Kidney (tissue), 13 donors: ENCODE measurements at regions not wholly inside any gene's neighbourhood (a gene's known extent, or its start where the extent isn't known, plus 50 kb on each side); places are given as distances from the start of the nearest gene placed in this dataset.
"Not testable (repeated sequence)": the region's sequence is repeated elsewhere in the genome, so short reads cannot be mapped to it uniquely, and the experiment has no call there.

Source experiments
- DNase-seq, 5 donors: peaks; one replicate each; pipeline ENCODE4 v3.0.0-alpha.2; 2013 to 2020
- FAIRE-seq: peaks from 2 replicates; lab custom pipeline; 2012; peaks lifted over from hg19 to GRCh38; lab: Jason Lieb, UNC
- H3K27ac ChIP-seq, 2 donors: one replicate each; pipeline ENCODE4 v1.7.0; 2013; ENCODE audit warnings: low read depth in 2 of 2, low read length in 2 of 2, inconsistent platforms in 1 of 2
- H3K27me3 ChIP-seq: one replicate; pipeline ENCODE4 v1.7.1; 2013; ENCODE audit warnings: low read length, inconsistent platforms; ENCODE audit not compliant: control insufficient read depth, insufficient read depth
- H3K36me3 ChIP-seq, 3 donors: one replicate each; pipeline versions ENCODE4 v1.7.0 to v1.7.1; 2013; ENCODE audit warnings: low read length in 3 of 3, control low read depth in 1 of 3, inconsistent platforms in 1 of 3; ENCODE audit not compliant: insufficient read depth in 3 of 3, control insufficient read depth in 2 of 3
- H3K4me1 ChIP-seq, 3 donors: one replicate each; pipeline versions ENCODE4 v1.7.0 to v1.7.1; 2013; ENCODE audit warnings: low read length in 3 of 3, inconsistent platforms in 1 of 3, low read depth in 1 of 3; ENCODE audit not compliant: control insufficient read depth in 2 of 3, insufficient read depth in 2 of 3
- H3K4me3 ChIP-seq, 3 donors: one replicate each; pipeline versions ENCODE4 v1.7.0 to v1.8.1; 2013; ENCODE audit warnings: low read length in 3 of 3, control low read depth in 1 of 3, inconsistent platforms in 1 of 3
- H3K9ac ChIP-seq, 3 donors: one replicate each; pipeline versions ENCODE4 v1.7.0 to v1.7.1; 2013; ENCODE audit warnings: low read length in 3 of 3, control low read depth in 1 of 3, inconsistent platforms in 1 of 3
- H3K9me3 ChIP-seq, 3 donors: one replicate each; pipeline versions ENCODE4 v1.7.0 to v1.7.1; 2013; ENCODE audit warnings: low read length in 3 of 3, control low read depth in 1 of 3, inconsistent platforms in 1 of 3; ENCODE audit not compliant: control insufficient read depth in 2 of 3, insufficient read depth in 1 of 3
- CTCF ChIP-seq: IDR thresholded peaks from 3 replicates; pipeline ENCODE4 v1.5.1; 2012; ENCODE audit warnings: mild to moderate bottlenecking, moderate library complexity, borderline replicate concordance; ENCODE audit not compliant: insufficient read depth; ENCODE audit errors: extremely low read depth
- intact Hi-C: fragments of 100-400 bp; cut with DNase I; formaldehyde crosslinking; loops from one replicate; pipeline ENCODE4 v1.11.1; 2022
- donor health status: control.
- donor health status: control.
- donor health status: control.
- donor health status: control.
- donor health status: control.
- donor health status: DM: yes; HTN: yes; CAD: no.
- donor health status: Normal renal cell carcinoma (clear cell type).

GRCh38 chr1:234826352-234826751, 216.4 kb upstream of the IRF2BP2 start:
- TF ChIP-seq CTCF: no peak
- H3K9ac ChIP-seq: no peak overlapping the region
- FAIRE-seq (no peak), DNase-seq (peak in 2 of 5 donors; percentile 15 to 59)
- H3K27ac ChIP-seq: no peak overlapping the region
- no peaks in the 10 kb centered on the region for H3K27me3 ChIP-seq
- intact Hi-C loops: no loop called here
- no peaks in the 10 kb centered on the region for H3K4me1 ChIP-seq
- H3K4me3 ChIP-seq: no peak overlapping the region
- no peaks in the 10 kb centered on the region for H3K36me3 ChIP-seq
- H3K9me3 ChIP-seq: no peaks in the 10 kb centered on the region

DNA sequence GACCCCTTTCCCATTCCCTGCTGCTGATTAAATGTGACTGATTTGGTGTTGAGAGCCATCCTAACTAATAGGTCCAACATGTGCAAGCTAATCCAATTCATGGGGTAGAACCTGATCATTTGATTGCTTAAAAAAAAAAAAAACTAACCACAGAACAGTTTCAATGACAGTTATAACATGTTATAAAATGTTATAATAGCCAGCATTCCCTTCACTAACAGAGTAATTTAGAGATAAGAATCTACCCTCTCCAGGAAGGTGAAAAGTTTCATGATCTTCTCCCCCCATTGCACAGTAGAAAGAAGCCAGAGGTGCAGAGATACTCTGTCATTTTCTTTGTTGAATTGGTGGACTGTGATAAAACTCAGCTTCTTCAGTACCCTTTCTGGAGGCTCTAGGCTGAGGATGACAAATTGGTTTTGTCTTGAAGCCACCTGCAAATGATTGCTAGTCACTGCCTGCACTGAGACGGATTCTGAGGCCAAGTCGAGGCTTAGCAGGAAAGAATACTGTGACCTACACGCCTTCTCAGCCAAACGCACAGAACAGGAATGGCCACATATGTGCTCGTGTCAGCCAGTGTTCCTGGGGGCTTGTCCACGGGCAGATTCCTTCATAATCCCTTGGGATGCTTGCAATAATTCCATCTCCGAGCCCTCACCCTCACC, 215.7 kb upstream of the IRF2BP2 start:
- no peak for FAIRE-seq

GRCh38 chr1:234824836-234825235, 214.9 kb upstream of the IRF2BP2 start:
- H3K27me3 ChIP-seq, H3K9ac ChIP-seq, H3K4me1 ChIP-seq, intact Hi-C loops, H3K9me3 ChIP-seq, H3K36me3 ChIP-seq, FAIRE-seq, H3K4me3 ChIP-seq, H3K27ac ChIP-seq: not testable (repeated sequence)
- peak in 1 of 5 donors; percentile 26 for DNase-seq

More for the DNA sequence above, 215.7 kb upstream of the IRF2BP2 start:
- no peak overlapping the region for H3K27ac ChIP-seq
- no peak overlapping the region for H3K9ac ChIP-seq
- intact Hi-C loops: no loop called here
- no peak overlapping the region for H3K4me3 ChIP-seq
- H3K9me3 ChIP-seq: no peaks in the 10 kb centered on the region
- no peaks in the 10 kb centered on the region for H3K4me1 ChIP-seq
- TF ChIP-seq CTCF: no peak
- DNase-seq: peak in 1 of 5 donors; percentile 16
- no peaks in the 10 kb centered on the region for H3K27me3 ChIP-seq
- H3K36me3 ChIP-seq: no peaks in the 10 kb centered on the region

DNA sequence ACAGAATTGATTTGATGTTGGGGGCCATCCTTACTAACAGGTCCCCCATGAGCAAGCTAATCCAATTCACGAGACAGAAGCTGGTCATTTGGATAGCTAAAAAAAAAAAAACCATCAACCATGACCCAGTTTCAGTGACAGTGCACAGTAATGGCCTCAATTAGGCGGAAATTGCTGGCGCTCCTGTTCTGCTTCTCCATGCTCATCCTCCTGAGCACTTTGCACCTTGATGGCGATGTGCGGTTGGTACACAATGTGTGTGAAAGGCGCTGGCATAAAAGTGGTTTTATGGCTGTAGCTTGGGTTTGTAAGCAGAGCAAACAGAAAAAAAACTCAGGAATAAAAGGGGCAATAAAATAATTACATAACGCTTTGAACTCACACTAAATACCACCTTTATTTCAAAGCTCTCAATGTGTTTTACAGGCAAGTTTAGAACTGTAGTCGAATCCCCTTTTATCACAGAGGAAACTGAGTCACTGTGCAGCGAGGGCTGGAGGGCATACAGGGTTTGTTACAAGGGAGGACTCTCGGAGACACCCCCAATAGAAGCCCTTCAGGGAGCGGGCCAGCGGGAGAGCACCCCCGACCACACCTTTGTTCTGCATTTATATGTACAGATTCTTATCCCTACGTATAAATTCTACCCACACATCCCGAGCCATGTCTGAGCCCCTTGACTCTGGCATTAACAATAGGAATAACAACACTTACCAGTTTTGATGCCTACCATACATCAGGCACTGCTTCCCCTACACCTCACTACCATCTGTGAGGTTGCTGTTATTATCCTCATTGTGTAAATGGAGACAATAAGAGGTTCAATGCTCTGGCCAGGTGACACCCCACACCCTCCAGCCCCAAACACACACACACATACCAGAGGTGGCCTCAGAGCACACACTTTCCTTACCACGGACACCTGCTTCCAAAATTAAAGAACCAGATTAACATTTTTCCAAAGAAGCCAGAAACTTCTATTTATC, 213.5 kb upstream of the IRF2BP2 start:
- H3K9ac ChIP-seq: no peak overlapping the region
- intact Hi-C loops: no loop called here

More for the DNA sequence above, 213.5 kb upstream of the IRF2BP2 start:
- Histone ChIP-seq H3K4me1 (no peaks in the 10 kb centered on the region), H3K27ac (no peak overlapping the region), H3K36me3 (no peaks in the 10 kb centered on the region), H3K4me3 (no peak overlapping the region), H3K9me3 (no peaks in the 10 kb centered on the region), H3K27me3 (no peaks in the 10 kb centered on the region)
- DNase-seq (peak in 2 of 5 donors; percentile 27 to 41), FAIRE-seq (no peak)
- no peak for TF ChIP-seq CTCF
